GM23338 (cell line): ENCODE measurements at regions not wholly inside any gene's neighbourhood (a gene's known extent, or its start where the extent isn't known, plus 50 kb on each side); places are given as distances from the start of the nearest gene placed in this dataset.

ENCODE experiments used
- ATAC-seq: fragments of 200-7000 bp; cut with Tn5 transposase; 3 replicates; pipeline ENCODE4 v1.9.1; 2020
- DNase-seq: peaks from one replicate; pipeline ENCODE4 v3.0.0-alpha.2; 2015; ENCODE audit warnings: low spot score
- H2AFZ ChIP-seq: fragments of 200-600 bp; sonication (generic); 2 replicates; pipeline ENCODE4 v1.8.0; 2016; ENCODE audit warnings: antibody characterized with exemption, mild to moderate bottlenecking, moderate library complexity
- H3F3A ChIP-seq: fragments of 200-600 bp; sonication (generic); replicated peaks from 2 replicates; pipeline ENCODE4 v1.8.0; 2017; ENCODE audit warnings: antibody characterized with exemption, mixed run types, low read depth
- H3K27ac ChIP-seq: fragments of 200-600 bp; sonication (generic); 2 replicates; pipeline ENCODE4 v1.6.1; 2016; ENCODE audit warnings: low read depth
- H3K27me3 ChIP-seq: fragments of 200-600 bp; sonication (generic); 2 replicates; pipeline ENCODE4 v1.8.0; 2016; ENCODE audit warnings: mild to moderate bottlenecking, mixed run types, moderate library complexity; ENCODE audit not compliant: insufficient read depth
- H3K36me3 ChIP-seq: fragments of 200-600 bp; sonication (generic); 2 replicates; pipeline ENCODE4 v1.8.0; 2016; ENCODE audit warnings: mild to moderate bottlenecking; ENCODE audit not compliant: insufficient read depth
- H3K4me1 ChIP-seq: fragments of 200-600 bp; sonication (generic); 2 replicates; pipeline ENCODE4 v1.8.0; 2016; ENCODE audit warnings: mild to moderate bottlenecking, moderate library complexity; ENCODE audit not compliant: insufficient read depth
- H3K4me2 ChIP-seq: fragments of 200-600 bp; sonication (generic); 2 replicates; pipeline ENCODE4 v1.7.1; 2017; ENCODE audit warnings: mixed run types
- H3K4me3 ChIP-seq: fragments of 200-600 bp; sonication (generic); 2 replicates; pipeline ENCODE4 v1.6.1; 2016; ENCODE audit warnings: mixed run types
- H3K79me2 ChIP-seq: fragments of 200-600 bp; sonication (generic); replicated peaks from 2 replicates; pipeline ENCODE4 v1.8.0; 2017; ENCODE audit warnings: mild to moderate bottlenecking; ENCODE audit not compliant: insufficient read depth
- H3K9me2 ChIP-seq: fragments of 200-600 bp; sonication (generic); 2 replicates; pipeline ENCODE4 v1.8.0; 2017; ENCODE audit not compliant: insufficient read depth
- H4K20me1 ChIP-seq: fragments of 200-600 bp; sonication (generic); replicated peaks from 2 replicates; pipeline ENCODE4 v1.8.0; 2017; ENCODE audit warnings: mild to moderate bottlenecking; ENCODE audit not compliant: insufficient read depth
- H3K27ac Mint-ChIP-seq: 2 replicates; pipeline ENCODE4 v1.8.0; 2020; ENCODE audit warnings: inconsistent platforms, mild to moderate bottlenecking, moderate library complexity, mixed read lengths
- H3K27me3 Mint-ChIP-seq: 3 replicates; pipeline ENCODE4 v1.8.0; 2022; ENCODE audit warnings: low read depth, mild to moderate bottlenecking, moderate library complexity, mixed read lengths, inconsistent platforms; ENCODE audit not compliant: insufficient read depth, poor library complexity
- H3K36me3 Mint-ChIP-seq: 3 replicates; pipeline ENCODE4 v1.8.0; 2021; ENCODE audit warnings: low read depth, mild to moderate bottlenecking, inconsistent platforms, moderate library complexity, mixed read lengths
- H3K4me1 Mint-ChIP-seq: 3 replicates; pipeline ENCODE4 v1.8.0; 2020; ENCODE audit warnings: mild to moderate bottlenecking, inconsistent platforms, mixed read lengths
- H3K4me3 Mint-ChIP-seq: 3 replicates; pipeline ENCODE4 v1.8.0; 2021; ENCODE audit warnings: moderate library complexity, mild to moderate bottlenecking, inconsistent platforms, mixed read lengths
- H3K9me3 Mint-ChIP-seq: 3 replicates; pipeline ENCODE4 v1.8.0; 2020; ENCODE audit warnings: moderate library complexity, mild to moderate bottlenecking, inconsistent platforms, mixed read lengths
- CREB1 ChIP-seq: fragments of 250-450 bp; sonication (Bioruptor Pico); IDR thresholded peaks from 2 replicates; pipeline ENCODE4 v1.5.0; 2020; ENCODE audit warnings: low read depth, mild to moderate bottlenecking, moderate library complexity
- CTCF ChIP-seq, 2 experiments: fragments of 200-600 bp in 1 of 2; sonication (generic) in 1 of 2; conservative IDR thresholded peaks; 2 replicates each; pipeline versions ENCODE4 v1.5.1 to v1.6.1; 2016 to 2017; ENCODE audit warnings: antibody characterized with exemption in 2 of 2, low read depth in 2 of 2, mild to moderate bottlenecking in 2 of 2, moderate library complexity in 1 of 2
- ETS1 ChIP-seq: IDR thresholded peaks from 2 replicates; pipeline ENCODE4 v1.6.1; 2016; ENCODE audit warnings: antibody characterized with exemption
- EZH2 ChIP-seq: fragments of 200-600 bp; sonication (generic); IDR thresholded peaks from one replicate; pipeline ENCODE4 v1.8.0; 2017; ENCODE audit warnings: antibody characterized with exemption, mild to moderate bottlenecking, low read depth; ENCODE audit not compliant: unreplicated experiment
- EZH2phosphoT487 ChIP-seq: fragments of 200-600 bp; sonication (generic); IDR thresholded peaks from one replicate; pipeline ENCODE4 v1.8.1; 2018; ENCODE audit warnings: antibody characterized with exemption; ENCODE audit not compliant: unreplicated experiment
- JUNB ChIP-seq: IDR thresholded peaks from one replicate; pipeline ENCODE4 v1.6.1; 2016; ENCODE audit warnings: antibody characterized with exemption; ENCODE audit not compliant: unreplicated experiment
- NANOG ChIP-seq: IDR thresholded peaks from 2 replicates; pipeline ENCODE4 v1.6.1; 2016; ENCODE audit warnings: antibody characterized with exemption, borderline replicate concordance
- POLR2AphosphoS5 ChIP-seq: IDR thresholded peaks from 2 replicates; pipeline ENCODE4 v1.6.1; 2016; ENCODE audit warnings: antibody characterized with exemption, low read depth
- REST ChIP-seq: IDR thresholded peaks from one replicate; pipeline ENCODE4 v1.6.1; 2018; ENCODE audit warnings: antibody characterized with exemption; ENCODE audit not compliant: unreplicated experiment
- STAT1 ChIP-seq: IDR thresholded peaks from one replicate; pipeline ENCODE4 v1.6.1; 2016; ENCODE audit warnings: antibody characterized with exemption; ENCODE audit not compliant: unreplicated experiment
- ZNF114 ChIP-seq: fragments of 250-450 bp; sonication (Bioruptor Pico); IDR thresholded peaks from 2 replicates; pipeline ENCODE4 v1.5.0; 2020; ENCODE audit warnings: mild to moderate bottlenecking, moderate library complexity
- ZNF331 ChIP-seq: fragments of 250-450 bp; sonication (Bioruptor Pico); IDR thresholded peaks from 2 replicates; pipeline ENCODE4 v1.5.0; 2020; ENCODE audit warnings: low read depth, mild to moderate bottlenecking, moderate library complexity
- ZNF462 ChIP-seq: fragments of 250-450 bp; sonication (Bioruptor Pico); IDR thresholded peaks from 2 replicates; pipeline ENCODE4 v1.5.0; 2020; ENCODE audit warnings: mild to moderate bottlenecking, moderate library complexity

- TF ChIP-seq NANOG, result no peak
- no peak for TF ChIP-seq EZH2phosphoT487
- no peak for TF ChIP-seq STAT1
- TF ChIP-seq ETS1, result no peak
- no peak for TF ChIP-seq CREB1 (CRISPR knock-in tag)
- TF ChIP-seq POLR2AphosphoS5, result no peak
- TF ChIP-seq ZNF331 (CRISPR knock-in tag), result no peak
Measured at GRCh38 chr1:98289311-98289710, 368.5 kb upstream of the DPYD start (continued).

GRCh38 chr1:98288494-98288893 lies 367.7 kb upstream of the DPYD start:
- Histone ChIP-seq H3K4me2 (no peak overlapping the region), H2AFZ (no peak overlapping the region), H3K4me3 (no peak overlapping the region), H3K27me3 (no peaks in the 10 kb centered on the region), H3K9me2 (peaks cover 4% of the 10 kb centered on the region; the same call in 1 of the 2 replicates), H3F3A (no peaks in the 10 kb centered on the region), H3K27ac (no peak overlapping the region), H3K4me1 (no peaks in the 10 kb centered on the region), H4K20me1 (no peaks in the 10 kb centered on the region), H3K36me3 (no peaks in the 10 kb centered on the region), H3K79me2 (no peaks in the 10 kb centered on the region)
- Mint-ChIP-seq H3K4me3 (no peak overlapping the region), H3K4me1 (no peaks in the 10 kb centered on the region), H3K27me3 (no peaks in the 10 kb centered on the region), H3K36me3 (no peaks in the 10 kb centered on the region), H3K9me3 (no peaks in the 10 kb centered on the region), H3K27ac (no peak overlapping the region)
- ATAC-seq (no peak), DNase-seq (no peak)
- no peak for TF ChIP-seq STAT1
- TF ChIP-seq NANOG, result no peak
- no peak for TF ChIP-seq CTCF (conservative IDR thresholded peaks at IDR 0.05; ENCODE audit: low read depth in 2 of 2)
- TF ChIP-seq ZNF114 (CRISPR knock-in tag), result no peak
- no peak for TF ChIP-seq EZH2
- no peak for TF ChIP-seq ZNF331 (CRISPR knock-in tag)
- no peak for TF ChIP-seq POLR2AphosphoS5
- no peak for TF ChIP-seq REST
- TF ChIP-seq JUNB, result no peak
- TF ChIP-seq CREB1 (CRISPR knock-in tag), result no peak
- no peak for TF ChIP-seq ZNF462 (CRISPR knock-in tag)
- no peak for TF ChIP-seq EZH2phosphoT487
